ENCODE measurements at regions not wholly inside any gene's neighbourhood (a gene's known extent, or its start where the extent isn't known, plus 50 kb on each side); places are given as distances from the start of the nearest gene placed in this dataset.

DNA sequence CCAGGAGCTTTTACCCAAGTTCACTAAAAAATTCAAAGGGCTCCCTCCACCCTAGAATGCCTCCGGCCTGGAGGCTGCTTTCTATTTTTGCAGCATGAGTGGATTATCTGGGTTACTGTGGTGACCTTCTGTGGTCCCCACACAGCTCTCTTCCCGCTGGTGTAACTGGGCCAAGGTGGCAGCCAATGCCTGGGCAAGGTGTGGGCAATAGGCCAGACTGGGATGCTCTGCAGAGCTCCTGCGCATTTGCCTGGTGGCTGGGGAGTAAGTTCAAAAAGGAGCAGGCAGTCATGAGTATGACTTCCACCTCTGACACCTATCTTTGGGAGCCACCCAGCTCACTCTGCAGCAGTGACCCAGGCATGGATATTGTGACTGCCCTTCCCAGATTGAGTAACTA is 130.5 kb upstream of the SPRED2 start:
- DNase-seq (ENCODE audit: low read depth): no peak
- TF ChIP-seq, protein P1, sequence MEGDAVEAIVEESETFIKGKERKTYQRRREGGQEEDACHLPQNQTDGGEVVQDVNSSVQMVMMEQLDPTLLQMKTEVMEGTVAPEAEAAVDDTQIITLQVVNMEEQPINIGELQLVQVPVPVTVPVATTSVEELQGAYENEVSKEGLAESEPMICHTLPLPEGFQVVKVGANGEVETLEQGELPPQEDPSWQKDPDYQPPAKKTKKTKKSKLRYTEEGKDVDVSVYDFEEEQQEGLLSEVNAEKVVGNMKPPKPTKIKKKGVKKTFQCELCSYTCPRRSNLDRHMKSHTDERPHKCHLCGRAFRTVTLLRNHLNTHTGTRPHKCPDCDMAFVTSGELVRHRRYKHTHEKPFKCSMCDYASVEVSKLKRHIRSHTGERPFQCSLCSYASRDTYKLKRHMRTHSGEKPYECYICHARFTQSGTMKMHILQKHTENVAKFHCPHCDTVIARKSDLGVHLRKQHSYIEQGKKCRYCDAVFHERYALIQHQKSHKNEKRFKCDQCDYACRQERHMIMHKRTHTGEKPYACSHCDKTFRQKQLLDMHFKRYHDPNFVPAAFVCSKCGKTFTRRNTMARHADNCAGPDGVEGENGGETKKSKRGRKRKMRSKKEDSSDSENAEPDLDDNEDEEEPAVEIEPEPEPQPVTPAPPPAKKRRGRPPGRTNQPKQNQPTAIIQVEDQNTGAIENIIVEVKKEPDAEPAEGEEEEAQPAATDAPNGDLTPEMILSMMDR (IDR thresholded peaks at IDR 0.05; ENCODE audit: control insufficient read depth, insufficient read depth, low read depth, low read length, missing control alignments): no peak
- H3K4me3 ChIP-seq (ENCODE audit: control insufficient read depth, low read depth, low read length): no peak overlapping the region

DNA sequence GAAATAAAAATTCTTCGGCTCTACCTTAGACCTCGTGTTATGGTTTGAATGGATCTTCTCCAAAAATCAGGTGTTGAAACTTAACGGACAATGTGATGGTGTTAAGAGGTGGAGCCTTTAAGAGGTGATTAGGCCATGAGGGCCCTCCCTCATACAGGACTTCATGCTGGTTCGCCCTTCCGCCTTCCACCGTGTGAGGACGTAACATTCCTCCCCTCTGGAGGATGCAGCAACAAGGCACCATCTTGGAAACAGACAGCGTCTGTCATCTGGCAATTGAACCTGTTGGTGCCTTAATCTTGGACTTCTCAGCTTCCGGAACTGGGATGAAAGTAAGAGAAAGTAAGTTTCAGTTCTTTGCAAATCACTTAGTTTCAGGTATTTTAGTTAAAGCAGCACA is 126.3 kb upstream of the SPRED2 start:
- no peak overlapping the region for H3K4me3 ChIP-seq (ENCODE audit: control insufficient read depth, low read depth, low read length)
- no peak for DNase-seq (ENCODE audit: low read depth)
- TF ChIP-seq, protein P1 (IDR thresholded peaks at IDR 0.05; ENCODE audit: control insufficient read depth, insufficient read depth, low read depth, low read length, missing control alignments): no peak

DNA sequence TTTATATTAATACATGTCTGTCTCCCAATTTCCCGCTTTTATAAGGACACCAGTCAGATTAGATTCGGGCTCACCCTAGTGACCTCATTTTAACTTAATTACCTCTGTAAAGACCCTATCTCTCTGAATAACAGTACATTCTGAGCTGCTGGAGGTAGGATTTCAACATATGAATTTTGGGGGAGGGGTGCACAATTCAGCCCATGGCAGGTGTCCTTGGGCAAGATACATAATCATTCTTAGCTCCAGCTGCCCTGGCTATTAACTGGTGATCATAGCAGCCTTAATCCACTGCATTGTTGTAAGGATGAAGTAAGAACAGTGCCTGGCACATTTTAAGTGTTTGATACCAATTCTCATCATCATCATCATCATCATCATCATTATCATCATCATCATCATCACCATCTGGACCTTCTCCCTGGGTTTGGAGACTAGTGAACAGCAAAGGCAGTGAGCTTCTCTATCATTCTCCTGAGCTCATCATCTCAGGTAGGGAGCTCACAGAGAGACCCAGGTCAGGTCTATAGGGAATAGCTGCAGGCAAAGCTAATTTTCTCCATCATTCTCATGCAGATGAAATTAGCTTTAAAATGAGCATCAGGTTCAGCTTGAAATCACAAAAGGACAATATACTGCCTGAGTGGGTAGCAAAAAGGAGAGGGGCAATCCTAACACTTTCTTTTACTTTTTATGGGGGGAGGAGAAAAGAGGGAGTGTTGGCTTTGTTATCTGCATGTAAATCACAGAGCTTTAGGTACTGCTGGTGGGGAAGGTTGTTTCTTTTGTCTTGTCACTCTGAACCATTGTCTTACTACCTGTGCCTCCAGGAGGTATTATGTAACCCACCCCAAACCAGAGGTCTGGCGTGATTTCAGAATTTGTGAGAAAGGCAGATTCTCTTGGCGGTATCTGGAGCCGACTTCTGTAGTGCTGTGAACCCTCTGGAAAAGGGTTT is 125.5 kb upstream of the SPRED2 start:
- no peak for DNase-seq (ENCODE audit: low read depth)
- no peak overlapping the region for H3K4me3 ChIP-seq (ENCODE audit: control insufficient read depth, low read depth, low read length)
- TF ChIP-seq, protein P1 (IDR thresholded peaks at IDR 0.05; ENCODE audit: control insufficient read depth, insufficient read depth, low read depth, low read length, missing control alignments): no peak

DNA sequence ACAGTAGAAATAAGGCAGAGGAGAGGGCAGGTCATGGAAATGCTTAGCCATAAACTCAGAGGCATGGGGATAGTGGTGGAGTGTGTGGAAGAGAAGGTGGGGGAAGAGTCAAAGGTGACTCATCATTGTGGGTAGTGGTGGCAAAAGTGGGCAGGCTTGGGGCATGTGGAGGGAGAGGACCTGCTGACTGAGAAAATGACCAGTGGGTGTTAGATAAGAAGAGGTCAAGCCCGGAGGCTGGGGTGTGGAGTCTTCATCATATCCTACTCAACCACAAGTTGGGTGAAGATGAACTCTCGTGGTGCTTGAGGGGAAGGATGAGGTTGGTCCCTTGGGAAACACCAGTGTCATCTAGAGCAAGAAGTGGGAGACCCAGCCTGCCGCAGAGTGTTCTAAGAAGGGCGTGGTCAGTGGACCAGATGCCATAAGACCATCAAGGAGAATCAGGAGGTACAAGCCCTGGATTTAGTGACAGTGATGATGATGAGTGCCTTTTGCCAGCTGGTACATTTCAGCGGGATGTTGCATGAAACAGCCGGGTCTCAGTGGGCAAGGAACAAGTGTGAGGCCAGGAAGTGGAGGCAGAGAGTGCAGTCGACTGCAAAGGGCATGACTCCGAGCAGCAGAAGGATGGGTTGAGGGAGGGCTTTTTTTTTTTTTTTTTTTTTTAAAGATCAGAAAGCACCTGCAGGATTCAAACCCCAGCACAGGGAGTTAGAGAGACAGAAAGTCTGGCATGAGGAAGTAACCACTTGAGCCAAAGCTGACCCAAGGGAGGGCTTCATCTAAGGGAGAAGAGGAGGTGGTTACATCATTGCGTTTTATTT is 122.6 kb upstream of the SPRED2 start:
- no peak for DNase-seq (ENCODE audit: low read depth)
- no peak overlapping the region for H3K4me3 ChIP-seq (ENCODE audit: control insufficient read depth, low read depth, low read length)
- TF ChIP-seq, protein P1 (IDR thresholded peaks at IDR 0.05; ENCODE audit: control insufficient read depth, insufficient read depth, low read depth, low read length, missing control alignments): no peak

DNA sequence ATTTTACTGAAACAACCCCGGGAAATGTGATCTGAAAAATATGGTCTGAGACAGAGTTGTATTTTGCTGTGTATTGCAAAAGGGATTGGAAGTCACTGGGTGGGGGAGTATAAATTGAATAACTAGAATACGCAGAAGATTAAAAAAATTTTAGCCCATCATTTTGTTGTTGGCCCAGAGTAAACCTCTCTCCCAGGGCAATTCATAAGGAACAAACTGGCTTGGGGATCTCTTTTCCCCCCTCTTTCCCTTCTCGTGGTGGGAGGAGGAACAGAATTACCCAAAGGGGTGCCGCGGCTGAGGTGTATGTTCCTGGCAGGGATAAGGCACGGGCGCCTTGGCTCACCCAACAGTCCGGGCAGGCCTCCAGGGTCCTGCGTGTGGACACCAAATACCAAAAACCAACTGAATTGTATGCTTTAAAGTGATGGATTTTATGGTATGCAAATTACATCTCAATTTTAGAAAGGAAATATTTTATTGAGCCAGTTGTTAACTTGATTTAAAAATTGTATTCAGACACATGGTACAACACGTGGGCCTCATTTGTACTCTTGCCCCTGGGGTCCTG is 121.2 kb upstream of the SPRED2 start:
- H3K4me3 ChIP-seq (ENCODE audit: control insufficient read depth, low read depth, low read length): no peak overlapping the region
- no peak for DNase-seq (ENCODE audit: low read depth)
- TF ChIP-seq, protein P1 (IDR thresholded peaks at IDR 0.05; ENCODE audit: control insufficient read depth, insufficient read depth, low read depth, low read length, missing control alignments): no peak

DNA sequence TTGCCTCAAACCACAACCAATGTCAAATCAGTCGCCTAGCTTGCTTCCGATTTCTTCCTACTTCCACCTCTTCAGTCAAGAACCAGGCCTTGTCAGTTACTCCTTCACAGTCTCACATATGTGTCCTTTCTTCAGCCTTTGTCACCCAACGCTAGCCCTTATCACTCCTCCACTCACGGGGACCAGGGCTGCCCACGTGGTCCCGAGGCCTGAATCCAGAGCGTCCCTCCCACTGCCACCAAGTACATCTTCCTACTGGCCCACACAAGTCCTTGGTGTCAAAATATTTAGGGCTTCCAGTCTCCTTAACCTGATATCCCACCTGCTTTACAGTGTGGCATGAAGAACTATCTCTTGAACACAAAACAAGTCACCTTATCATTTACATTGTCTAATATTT is 119.1 kb upstream of the SPRED2 start:
- DNase-seq (ENCODE audit: low read depth): no peak
- TF ChIP-seq, protein P1 (IDR thresholded peaks at IDR 0.05; ENCODE audit: control insufficient read depth, insufficient read depth, low read depth, low read length, missing control alignments): no peak
- no peak overlapping the region for H3K4me3 ChIP-seq (ENCODE audit: control insufficient read depth, low read depth, low read length)
